HG03196 (cell line): ENCODE measurements at regions not wholly inside any gene's neighbourhood (a gene's known extent, or its start where the extent isn't known, plus 50 kb on each side); places are given as distances from the start of the nearest gene placed in this dataset.

Source experiments
- ATAC-seq: cut with Tn5 transposase; IDR thresholded peaks from one replicate; pipeline ENCODE4 v1.9.1; 2021; ENCODE audit not compliant: unreplicated experiment

- ATAC-seq = no peak
These were observed 547.3 kb upstream of the B3GALT2 start for GRCh38 chr1:193733674-193734073.

GRCh38 chr1:193730017-193730416, 543.6 kb upstream of the B3GALT2 start:
- no peak for ATAC-seq

- ATAC-seq = no peak
These were observed 543.0 kb upstream of the B3GALT2 start for GRCh38 chr1:193729429-193729828.

GRCh38 chr1:193727850-193728249, 541.4 kb upstream of the B3GALT2 start:
- no peak for ATAC-seq

- ATAC-seq = no peak
These were observed 540.3 kb upstream of the B3GALT2 start for GRCh38 chr1:193726722-193727121.

GRCh38 chr1:193712392-193712791, 526.0 kb upstream of the B3GALT2 start:
- no peak for ATAC-seq

GRCh38 chr1:193709607-193710006, 523.2 kb upstream of the B3GALT2 start:
- no peak for ATAC-seq

- ATAC-seq = no peak
These were observed 521.0 kb upstream of the B3GALT2 start for GRCh38 chr1:193707271-193708021.

GRCh38 chr1:193706766-193707165, 520.4 kb upstream of the B3GALT2 start:
- no peak for ATAC-seq

GRCh38 chr1:193705554-193705981, 519.2 kb upstream of the B3GALT2 start:
- ATAC-seq = no peak

GRCh38 chr1:193703655-193704054, 517.2 kb upstream of the B3GALT2 start:
- ATAC-seq = no peak

- ATAC-seq = no peak
These were observed 516.7 kb upstream of the B3GALT2 start for GRCh38 chr1:193703121-193703520.

- no peak for ATAC-seq
These were observed 515.3 kb upstream of the B3GALT2 start for GRCh38 chr1:193701759-193702158.

- ATAC-seq = no peak
These were observed 514.4 kb upstream of the B3GALT2 start for GRCh38 chr1:193700710-193701355.

- ATAC-seq = no peak
These were observed 512.8 kb upstream of the B3GALT2 start for GRCh38 chr1:193699261-193699660.

GRCh38 chr1:193697776-193698175, 511.4 kb upstream of the B3GALT2 start:
- no peak for ATAC-seq

- no peak for ATAC-seq
These were observed 510.8 kb upstream of the B3GALT2 start for GRCh38 chr1:193697115-193697762.

- ATAC-seq = no peak
These were observed 508.3 kb upstream of the B3GALT2 start for GRCh38 chr1:193694741-193695140.

- ATAC-seq = no peak
These were observed 499.6 kb upstream of the B3GALT2 start for GRCh38 chr1:193685986-193686385.

- no peak for ATAC-seq
These were observed 495.0 kb upstream of the B3GALT2 start for GRCh38 chr1:193681422-193681821.

- no peak for ATAC-seq
These were observed 494.5 kb upstream of the B3GALT2 start for GRCh38 chr1:193680924-193681316.
